Peyer's patch (tissue), 4 donors: ENCODE measurements at regions not wholly inside any gene's neighbourhood (a gene's known extent, or its start where the extent isn't known, plus 50 kb on each side); places are given as distances from the start of the nearest gene placed in this dataset.

Experiments
- DNase-seq, 3 donors: peaks; one replicate each; pipeline ENCODE4 v3.0.0-alpha.2; 2017 to 2019
- H3K27ac ChIP-seq, 4 donors: fragments of 200-600 bp; sonication (generic); one replicate each; pipeline ENCODE4 v1.5.1; 2016 to 2019
- H3K27me3 ChIP-seq, 2 donors: fragments of 200-600 bp; sonication (generic); one replicate each; pipeline ENCODE4 v1.5.1; 2019
- H3K36me3 ChIP-seq, 3 donors: fragments of 200-600 bp; sonication (generic); one replicate each; pipeline ENCODE4 v1.5.1; 2016 to 2019
- H3K4me1 ChIP-seq, 4 donors: fragments of 200-600 bp; sonication (generic); one replicate each; pipeline ENCODE4 v1.5.1; 2016 to 2019
- H3K4me3 ChIP-seq, 4 donors: fragments of 200-600 bp; sonication (generic); 1 replicate in 3 of 4; 2 replicates in 1 of 4; pipeline ENCODE4 v1.5.1; 2016 to 2019; ENCODE audit warnings: mild to moderate bottlenecking in 1 of 4
- H3K9me3 ChIP-seq, 4 donors: fragments of 200-600 bp; sonication (generic); one replicate each; pipeline ENCODE4 v1.5.1; 2016 to 2019; ENCODE audit warnings: mild to moderate bottlenecking in 1 of 4
- POLR2A ChIP-seq, 2 donors: fragments of 450-650 bp; IDR thresholded peaks; one replicate each; pipeline ENCODE4 v1.5.1; 2017; ENCODE audit warnings: antibody characterized with exemption in 2 of 2, mild to moderate bottlenecking in 2 of 2, moderate library complexity in 2 of 2
- TF ChIP-seq, protein P1 (sequence below), 6 experiments: fragments of 450-650 bp in 4 of 6; fragments of 200-600 bp in 2 of 6; sonication (generic) in 1 of 6; IDR thresholded peaks; one replicate each; pipeline ENCODE4 v1.5.1; 2017 to 2019; ENCODE audit warnings: antibody characterized with exemption in 6 of 6, mild to moderate bottlenecking in 3 of 6, moderate library complexity in 1 of 6

DNA sequence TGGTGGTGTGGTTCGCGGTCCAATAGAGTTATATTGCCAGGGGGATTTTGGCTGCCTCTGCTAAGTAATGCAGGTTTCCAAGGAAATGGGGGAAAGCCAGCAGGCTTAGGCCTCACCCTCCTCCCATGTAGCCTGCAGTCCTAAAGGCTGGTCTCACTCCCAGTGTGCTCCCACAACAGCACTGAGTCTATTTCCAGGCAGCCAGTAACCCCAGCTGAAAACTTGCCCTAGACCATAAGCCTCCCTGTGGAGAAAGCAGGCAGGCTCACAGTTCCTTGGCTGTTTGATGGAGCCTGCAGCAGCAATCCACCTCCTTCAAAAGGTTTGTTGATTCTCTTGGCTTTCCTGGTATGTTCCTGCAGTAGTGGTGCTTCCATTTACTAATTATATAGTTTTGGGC is 220.0 kb upstream of the ZNF804B start:
- TF ChIP-seq, protein P1, sequence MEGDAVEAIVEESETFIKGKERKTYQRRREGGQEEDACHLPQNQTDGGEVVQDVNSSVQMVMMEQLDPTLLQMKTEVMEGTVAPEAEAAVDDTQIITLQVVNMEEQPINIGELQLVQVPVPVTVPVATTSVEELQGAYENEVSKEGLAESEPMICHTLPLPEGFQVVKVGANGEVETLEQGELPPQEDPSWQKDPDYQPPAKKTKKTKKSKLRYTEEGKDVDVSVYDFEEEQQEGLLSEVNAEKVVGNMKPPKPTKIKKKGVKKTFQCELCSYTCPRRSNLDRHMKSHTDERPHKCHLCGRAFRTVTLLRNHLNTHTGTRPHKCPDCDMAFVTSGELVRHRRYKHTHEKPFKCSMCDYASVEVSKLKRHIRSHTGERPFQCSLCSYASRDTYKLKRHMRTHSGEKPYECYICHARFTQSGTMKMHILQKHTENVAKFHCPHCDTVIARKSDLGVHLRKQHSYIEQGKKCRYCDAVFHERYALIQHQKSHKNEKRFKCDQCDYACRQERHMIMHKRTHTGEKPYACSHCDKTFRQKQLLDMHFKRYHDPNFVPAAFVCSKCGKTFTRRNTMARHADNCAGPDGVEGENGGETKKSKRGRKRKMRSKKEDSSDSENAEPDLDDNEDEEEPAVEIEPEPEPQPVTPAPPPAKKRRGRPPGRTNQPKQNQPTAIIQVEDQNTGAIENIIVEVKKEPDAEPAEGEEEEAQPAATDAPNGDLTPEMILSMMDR (IDR thresholded peaks at IDR 0.05) = no peak
- TF ChIP-seq POLR2A (IDR thresholded peaks at IDR 0.05) = no peak
- Histone ChIP-seq H3K27me3 (no peaks in the 10 kb centered on the region), H3K36me3 (no peaks in the 10 kb centered on the region), H3K9me3 (no peaks in the 10 kb centered on the region), H3K4me1 (no peaks in the 10 kb centered on the region), H3K4me3 (no peak overlapping the region), H3K27ac (no peak overlapping the region)
- DNase-seq = no peak

DNA sequence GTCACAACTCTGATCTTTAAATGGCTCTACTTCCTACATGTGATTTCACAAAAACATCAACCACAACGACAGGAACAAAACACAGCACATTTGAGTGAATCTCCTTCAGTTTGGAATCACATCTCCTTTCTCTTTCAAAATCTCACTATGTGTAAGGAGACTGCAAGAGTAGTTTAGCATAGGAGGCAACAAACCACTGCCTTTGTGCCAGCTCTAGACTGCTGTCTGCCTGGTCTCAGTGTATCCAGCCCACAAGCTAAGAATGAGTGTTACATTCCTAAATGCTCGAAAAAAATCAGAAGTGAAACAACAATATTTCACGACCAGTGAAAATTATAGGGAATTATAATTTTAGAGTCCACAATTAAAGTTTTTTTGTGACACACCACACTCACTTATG is 217.0 kb upstream of the STEAP4 start:
- H3K9me3 ChIP-seq = no peaks in the 10 kb centered on the region
- no peak overlapping the region for H3K27ac ChIP-seq
- H3K27me3 ChIP-seq = no peaks in the 10 kb centered on the region
- DNase-seq = no peak
- no peak for TF ChIP-seq POLR2A (IDR thresholded peaks at IDR 0.05)
- TF ChIP-seq, protein P1 (IDR thresholded peaks at IDR 0.05) = no peak
- H3K4me3 ChIP-seq = no peak overlapping the region
- H3K4me1 ChIP-seq = no peaks in the 10 kb centered on the region
- H3K36me3 ChIP-seq = no peaks in the 10 kb centered on the region

DNA sequence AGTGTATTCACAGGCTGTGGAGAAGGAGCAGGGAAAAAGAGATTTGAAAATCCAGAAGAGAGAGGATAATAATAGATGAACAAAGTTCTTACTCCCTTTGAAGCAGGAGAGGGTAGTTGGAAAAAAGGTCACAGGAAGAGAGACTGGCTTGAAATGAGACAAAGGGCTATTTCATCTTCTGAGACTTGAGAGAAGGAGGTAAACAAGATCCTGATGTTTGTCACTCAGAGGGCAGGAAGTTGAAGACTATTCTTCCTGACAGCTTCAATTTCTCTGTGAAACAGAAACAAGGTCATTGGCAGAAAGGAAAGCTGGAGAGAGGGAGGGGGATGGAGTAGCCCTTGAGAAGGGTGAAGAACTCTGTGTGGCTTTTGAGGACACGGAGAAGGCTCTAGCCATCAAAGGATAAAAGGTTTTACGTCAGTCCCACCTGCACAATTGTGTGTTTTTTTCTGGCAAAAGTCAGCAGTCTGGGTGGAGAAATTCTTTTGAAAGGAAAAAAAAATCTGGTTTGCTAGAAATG is 216.1 kb upstream of the STEAP4 start:
- Histone ChIP-seq H3K9me3 (no peaks in the 10 kb centered on the region), H3K27ac (no peak overlapping the region), H3K4me1 (no peaks in the 10 kb centered on the region), H3K36me3 (no peaks in the 10 kb centered on the region), H3K27me3 (no peaks in the 10 kb centered on the region), H3K4me3 (no peak overlapping the region)
- DNase-seq = no peak
- TF ChIP-seq POLR2A (IDR thresholded peaks at IDR 0.05) = no peak
- TF ChIP-seq, protein P1 (IDR thresholded peaks at IDR 0.05) = no peak

DNA sequence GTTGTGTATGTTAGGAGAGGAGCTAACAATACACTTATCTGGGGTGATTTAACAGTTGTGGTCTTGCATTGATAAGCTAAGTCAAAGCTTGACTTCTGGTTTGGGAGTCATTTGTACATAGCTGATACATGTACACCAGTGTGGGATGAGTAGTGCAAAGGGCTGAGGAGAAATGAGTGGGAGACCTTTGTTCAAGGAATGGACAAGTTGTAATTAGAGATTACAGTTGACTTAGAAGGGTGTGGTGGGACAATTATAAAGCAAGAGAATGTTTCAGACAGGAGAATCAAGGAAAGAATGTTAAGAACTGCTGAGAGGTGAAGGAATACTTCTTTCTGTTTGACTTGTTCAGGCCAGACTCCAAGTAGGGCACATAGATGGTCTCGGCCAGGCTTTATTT is 209.7 kb upstream of the STEAP4 start:
- H3K27ac ChIP-seq = no peak overlapping the region
- DNase-seq = no peak
- no peaks in the 10 kb centered on the region for H3K9me3 ChIP-seq
- H3K36me3 ChIP-seq = no peaks in the 10 kb centered on the region
- H3K4me3 ChIP-seq = no peak overlapping the region
- no peaks in the 10 kb centered on the region for H3K27me3 ChIP-seq
- no peak for TF ChIP-seq POLR2A (IDR thresholded peaks at IDR 0.05)
- TF ChIP-seq, protein P1 (IDR thresholded peaks at IDR 0.05) = no peak
- H3K4me1 ChIP-seq = no peaks in the 10 kb centered on the region

DNA sequence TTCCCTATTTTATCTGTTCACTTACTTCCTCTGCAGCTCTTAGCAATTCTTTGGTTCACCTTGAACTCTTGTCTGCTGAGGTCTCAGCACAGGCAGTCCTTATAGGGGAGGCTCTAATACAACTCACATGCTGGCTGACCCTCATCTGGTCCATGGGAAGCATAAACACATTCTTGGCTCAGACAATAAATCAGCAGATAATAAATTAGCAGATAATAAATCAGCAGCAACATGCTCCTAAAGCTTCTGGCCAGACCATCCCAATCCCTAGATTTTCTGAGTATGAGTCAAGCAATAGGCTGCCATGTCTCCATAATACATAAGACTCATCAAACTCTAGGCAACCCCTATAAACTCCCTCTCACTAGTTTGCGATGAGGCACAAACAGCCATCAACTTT is 208.6 kb upstream of the STEAP4 start:
- Histone ChIP-seq H3K9me3 (no peaks in the 10 kb centered on the region), H3K4me1 (no peaks in the 10 kb centered on the region), H3K4me3 (no peak overlapping the region), H3K27ac (no peak overlapping the region), H3K36me3 (no peaks in the 10 kb centered on the region), H3K27me3 (no peaks in the 10 kb centered on the region)
- no peak for TF ChIP-seq POLR2A (IDR thresholded peaks at IDR 0.05)
- TF ChIP-seq, protein P1 (IDR thresholded peaks at IDR 0.05) = no peak
- no peak for DNase-seq

DNA sequence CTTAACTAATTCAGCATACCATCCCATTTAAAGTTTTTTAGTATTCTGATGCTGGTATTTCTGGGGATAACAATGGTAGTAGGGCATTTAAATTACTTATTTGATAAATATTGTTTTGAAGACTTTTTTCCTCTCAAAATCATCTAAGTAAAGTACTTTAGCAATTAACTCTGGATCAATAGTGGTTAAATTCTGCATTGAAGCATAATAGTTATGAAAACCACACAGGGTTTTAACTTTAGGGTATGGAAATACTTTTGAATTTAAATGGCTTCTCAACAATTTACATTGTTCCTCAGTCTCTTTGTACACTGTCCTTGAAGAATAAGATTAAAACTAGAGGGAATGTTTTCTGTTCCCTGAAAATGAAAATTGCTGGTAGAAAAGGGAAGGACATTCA is 202.6 kb upstream of the STEAP4 start:
- Histone ChIP-seq H3K4me3 (no peak overlapping the region), H3K36me3 (no peaks in the 10 kb centered on the region), H3K4me1 (no peaks in the 10 kb centered on the region), H3K9me3 (no peaks in the 10 kb centered on the region), H3K27ac (no peak overlapping the region), H3K27me3 (no peaks in the 10 kb centered on the region)
- no peak for DNase-seq
- no peak for TF ChIP-seq POLR2A (IDR thresholded peaks at IDR 0.05)
- TF ChIP-seq, protein P1 (IDR thresholded peaks at IDR 0.05) = no peak
